NCI-H1694 (cell line): ENCODE measurements at regions not wholly inside any gene's neighbourhood (a gene's known extent, or its start where the extent isn't known, plus 50 kb on each side); places are given as distances from the start of the nearest gene placed in this dataset.
"Not testable (repeated sequence)": the region's sequence is repeated elsewhere in the genome, so short reads cannot be mapped to it uniquely, and the experiment has no call there.

Experiments used
- DNase-seq: peaks from one replicate; lab custom pipeline; 2025; lab: John Stamatoyannopoulos, UW

DNA sequence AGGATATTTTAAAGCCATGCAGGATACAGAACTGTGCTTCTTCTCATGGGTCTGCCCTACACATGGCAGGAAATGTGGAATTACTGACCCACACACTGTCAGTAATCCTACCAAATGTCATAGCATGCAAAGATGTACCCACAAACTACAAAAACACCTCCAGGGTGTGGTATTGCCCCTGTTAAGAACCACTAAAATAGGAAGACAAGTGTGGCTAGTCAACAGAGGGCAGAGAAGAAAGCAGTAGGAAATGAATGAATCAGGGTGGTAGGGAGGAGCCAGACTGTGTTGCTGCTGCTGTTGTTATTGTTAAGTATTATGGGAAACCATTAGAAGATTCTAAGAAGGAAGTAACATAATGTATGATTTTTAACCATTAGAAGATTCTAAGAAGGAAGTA lies 556.7 kb upstream of the ACVR2A start:
- DNase-seq, result no peak

DNA sequence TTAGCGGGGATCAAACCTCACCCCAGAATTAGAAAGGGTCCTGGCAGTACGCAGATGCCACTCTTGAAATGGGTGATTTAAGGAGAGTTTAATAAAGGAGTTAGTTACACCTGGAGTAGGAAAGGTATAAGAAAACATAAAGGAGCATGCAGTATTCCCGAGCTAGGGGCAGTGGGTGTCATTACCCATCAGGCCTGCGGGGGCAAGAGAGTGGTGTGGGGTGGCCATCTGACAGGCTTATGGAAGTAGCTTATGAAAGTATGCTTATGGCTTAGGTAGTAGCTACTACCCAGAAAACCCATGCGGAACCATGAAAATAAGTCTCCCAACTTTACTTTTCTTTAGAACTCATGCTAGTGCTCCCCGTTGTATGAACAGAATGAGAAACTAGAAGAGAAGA lies 568.9 kb upstream of the ACVR2A start:
- no peak for DNase-seq

DNA sequence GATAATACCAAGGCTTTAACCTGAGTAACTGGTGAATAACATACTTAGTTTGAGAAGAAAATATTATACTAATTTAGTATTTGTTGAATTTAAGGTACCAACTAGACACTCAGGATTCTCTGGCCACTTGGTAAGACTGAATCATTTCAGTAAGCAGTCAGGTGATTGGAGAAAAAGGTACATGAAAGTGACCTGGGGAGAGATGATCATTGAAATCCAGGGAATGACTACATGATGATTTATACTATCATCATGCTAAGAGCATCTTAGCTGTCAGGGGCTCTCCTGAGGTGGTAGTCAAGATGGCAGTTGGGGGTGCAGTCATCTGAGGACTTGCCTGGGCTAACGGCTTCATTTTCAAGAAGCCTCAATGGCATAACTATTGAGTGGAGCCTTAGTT lies 571.2 kb upstream of the ACVR2A start:
- DNase-seq, result no peak

DNA sequence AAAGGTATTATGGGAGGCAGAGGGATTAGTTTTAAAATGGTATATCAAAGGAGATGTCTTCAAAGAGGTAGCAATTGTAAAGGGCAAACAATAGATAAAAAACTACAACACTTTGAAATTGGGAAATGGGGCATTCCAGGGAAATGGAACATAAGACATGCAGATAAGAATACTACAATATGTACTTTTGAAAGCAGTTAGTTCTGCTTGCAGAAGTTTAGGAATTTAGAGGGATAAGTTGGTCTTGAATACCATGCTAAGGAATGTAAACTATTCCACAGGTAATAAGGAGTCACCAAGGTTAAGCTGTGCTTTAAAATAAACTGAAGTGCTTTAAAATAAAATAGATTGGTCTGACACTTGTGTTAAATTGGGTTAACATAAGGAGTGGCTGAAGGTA lies 571.7 kb upstream of the ACVR2A start:
- no peak for DNase-seq

DNA sequence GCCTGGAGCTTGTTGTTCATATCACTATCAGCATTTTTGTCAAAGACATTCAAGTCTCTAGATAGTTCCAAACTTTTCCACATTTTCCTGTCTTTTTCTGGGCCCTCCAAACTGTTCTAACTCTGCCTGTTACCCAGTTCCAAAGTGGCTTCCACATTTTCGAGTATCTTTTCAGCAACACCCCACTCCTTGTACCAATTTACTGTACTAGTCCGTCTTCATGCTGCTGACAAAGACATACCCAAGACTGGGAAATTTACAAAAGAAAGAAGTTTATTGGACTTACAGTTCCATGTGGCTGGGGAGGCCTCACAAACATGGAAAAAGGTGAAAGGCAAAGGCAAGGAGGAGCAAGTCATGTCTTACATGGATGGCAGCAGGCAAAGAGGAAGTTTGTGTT lies 575.2 kb upstream of the ACVR2A start:
- not testable (repeated sequence) for DNase-seq

DNA sequence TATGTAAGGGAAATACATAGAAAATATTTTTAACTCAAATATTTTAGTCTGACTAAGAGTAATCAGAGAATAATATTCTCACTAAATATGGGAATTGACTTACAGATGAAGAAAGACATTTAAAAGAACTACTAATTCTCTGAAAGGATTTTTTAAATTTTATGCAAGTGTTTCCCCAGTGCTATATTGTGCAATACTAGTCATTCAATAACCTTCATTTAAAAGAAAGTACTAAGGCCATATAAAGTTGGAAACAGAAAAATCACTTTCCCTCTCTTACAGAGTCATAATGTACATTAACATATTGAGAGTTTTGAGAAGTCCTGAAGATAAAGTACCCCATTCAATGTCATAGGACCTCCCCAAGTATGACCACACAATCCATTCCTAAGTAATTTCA lies 584.6 kb upstream of the ACVR2A start:
- no peak for DNase-seq

DNA sequence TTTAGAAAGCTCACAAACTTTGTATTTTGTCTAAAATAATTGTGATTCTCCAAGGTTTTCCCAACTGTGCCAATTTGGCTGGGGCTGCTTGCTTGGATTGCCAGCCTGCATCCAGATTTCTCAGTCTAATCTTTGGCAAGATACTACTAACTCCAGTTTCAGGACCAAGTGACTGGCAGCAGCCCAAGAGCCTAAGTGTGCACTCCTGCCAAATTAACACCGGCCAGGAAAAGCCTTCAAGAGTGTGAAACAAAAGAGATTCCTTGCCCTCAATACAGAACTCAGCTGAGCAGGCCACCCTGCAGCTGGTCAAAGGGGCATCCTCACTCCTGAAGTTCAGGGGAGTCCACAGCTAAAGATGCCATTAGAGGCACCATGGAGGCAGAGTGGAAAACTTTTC lies 589.0 kb upstream of the ACVR2A start:
- no peak for DNase-seq

DNA sequence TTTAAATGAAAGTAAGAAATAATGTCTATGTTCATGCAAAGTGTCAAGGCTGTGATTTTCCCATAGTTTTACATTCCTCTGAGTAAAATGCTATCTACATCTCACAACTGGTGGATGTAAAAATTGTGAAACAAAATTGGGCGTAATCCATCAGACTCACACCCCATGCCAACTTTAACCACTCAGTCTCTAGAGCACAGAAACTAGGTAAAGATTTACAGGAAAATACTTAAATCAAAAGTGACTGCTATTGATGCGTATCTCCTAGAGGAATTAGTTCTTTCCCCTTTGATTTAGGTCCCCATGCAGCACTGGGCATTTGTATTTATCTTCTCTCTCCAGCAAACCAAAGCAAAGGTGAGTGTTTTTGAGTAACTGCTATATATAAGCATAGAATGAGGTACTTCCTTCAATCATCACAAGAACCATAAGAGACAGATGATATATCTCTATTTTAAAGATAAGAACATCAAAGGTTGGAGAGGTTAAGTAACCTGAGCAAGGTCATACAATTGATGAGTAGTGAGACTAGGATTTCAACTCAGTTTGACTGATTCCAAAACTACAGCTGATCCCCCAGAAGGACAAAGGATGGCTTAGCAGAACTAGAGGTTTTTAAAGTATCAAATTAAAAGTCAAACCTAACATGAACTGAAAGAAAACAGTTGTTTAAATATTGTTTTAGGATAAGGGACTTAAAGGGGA lies 594.0 kb upstream of the ACVR2A start:
- DNase-seq, result no peak

DNA sequence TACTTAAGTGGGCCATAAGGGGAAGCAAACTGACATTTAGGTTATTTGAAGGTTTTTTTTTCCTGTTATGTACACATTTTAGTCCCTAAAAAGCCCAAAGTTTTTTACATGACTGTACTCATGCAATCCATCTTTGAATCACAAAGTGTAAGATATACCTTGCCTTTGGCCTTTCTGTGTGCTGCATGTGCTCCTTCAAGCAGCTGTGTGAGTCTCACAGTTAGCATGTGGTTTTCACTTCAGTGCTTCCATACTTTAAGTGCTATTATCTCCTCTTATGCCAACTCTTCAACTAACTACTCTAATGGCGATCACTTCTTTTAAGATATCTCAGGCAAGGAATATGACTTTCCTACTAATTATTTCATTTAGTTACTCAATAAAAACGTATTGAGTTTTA lies 597.1 kb upstream of the ACVR2A start:
- DNase-seq, result no peak

DNA sequence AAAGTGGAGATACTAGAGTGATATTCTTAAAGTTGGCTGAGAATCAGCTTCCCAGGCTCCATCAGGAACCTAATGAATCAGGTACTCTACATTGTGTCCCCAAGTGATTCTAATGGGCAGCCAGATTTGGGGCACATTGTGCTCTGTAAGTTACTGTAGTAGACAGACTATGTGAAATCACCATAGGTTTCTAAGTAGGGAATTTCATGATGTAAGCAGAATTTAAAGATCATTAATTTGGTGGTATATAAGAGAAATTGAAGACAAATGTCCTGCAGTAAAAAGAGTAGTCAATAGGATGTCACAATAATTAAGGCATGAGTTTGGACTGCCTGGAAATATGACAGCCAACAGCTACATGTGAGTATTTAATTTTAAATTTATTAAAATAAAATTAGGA lies 602.4 kb upstream of the ACVR2A start:
- DNase-seq, result no peak

DNA sequence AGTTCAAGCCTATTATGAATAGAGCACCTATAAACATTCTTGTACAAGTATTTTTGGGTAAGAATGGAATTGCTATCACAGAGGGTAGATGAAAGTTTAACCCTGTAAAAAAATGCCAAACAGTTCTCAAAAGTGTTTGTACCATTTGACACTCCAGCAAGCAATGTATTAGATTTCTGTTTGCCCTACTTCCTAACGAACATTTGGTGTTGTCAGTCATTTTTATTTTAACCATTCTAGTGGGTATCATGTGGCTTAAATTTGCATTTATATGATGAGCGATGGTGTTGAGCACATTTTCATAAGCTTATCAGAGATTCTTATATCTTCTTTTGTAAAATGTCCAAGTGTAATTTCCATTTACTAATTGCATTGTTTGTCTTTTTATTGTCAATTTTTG lies 608.2 kb upstream of the ACVR2A start:
- DNase-seq, result no peak

DNA sequence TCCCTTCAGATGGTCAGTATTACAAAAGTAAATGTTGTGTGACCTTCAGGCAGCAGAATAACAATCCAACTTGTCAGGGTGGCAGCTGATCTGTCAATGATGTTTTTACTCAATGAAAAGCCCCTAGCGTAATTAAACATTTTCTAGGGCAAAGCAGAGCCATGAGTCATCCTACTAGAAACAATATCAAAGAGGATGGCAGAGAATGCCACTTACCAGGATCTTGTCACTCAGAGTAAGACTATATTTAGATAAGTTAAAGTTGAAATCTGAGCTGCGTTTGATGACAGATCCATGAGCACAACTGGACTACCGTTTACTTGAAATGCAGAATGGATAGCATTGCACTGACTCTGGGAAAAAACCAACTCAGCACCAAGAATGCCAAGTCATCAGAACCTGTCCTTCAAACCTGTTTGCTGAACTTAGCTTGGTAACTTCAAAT lies 612.6 kb upstream of the ACVR2A start:
- DNase-seq, result no peak

DNA sequence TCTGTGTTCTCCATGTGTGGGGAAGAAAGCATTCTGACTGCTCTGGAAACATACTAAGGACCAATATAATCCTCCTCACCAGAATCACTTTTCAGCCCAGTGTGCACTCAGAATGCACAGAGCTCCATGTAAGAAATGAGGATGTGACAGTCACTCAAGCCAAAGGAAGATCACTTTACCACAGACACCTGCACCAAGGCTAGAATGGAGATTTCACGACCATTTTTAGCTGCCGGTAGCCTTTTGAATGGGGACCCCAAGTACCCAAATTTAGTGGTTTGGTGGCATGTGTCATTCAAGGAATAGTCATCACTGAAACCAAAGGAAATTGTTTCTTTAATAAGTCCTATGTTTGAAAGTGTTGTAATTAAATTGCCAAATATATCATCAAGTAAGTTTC lies 613.2 kb upstream of the ACVR2A start:
- no peak for DNase-seq

DNA sequence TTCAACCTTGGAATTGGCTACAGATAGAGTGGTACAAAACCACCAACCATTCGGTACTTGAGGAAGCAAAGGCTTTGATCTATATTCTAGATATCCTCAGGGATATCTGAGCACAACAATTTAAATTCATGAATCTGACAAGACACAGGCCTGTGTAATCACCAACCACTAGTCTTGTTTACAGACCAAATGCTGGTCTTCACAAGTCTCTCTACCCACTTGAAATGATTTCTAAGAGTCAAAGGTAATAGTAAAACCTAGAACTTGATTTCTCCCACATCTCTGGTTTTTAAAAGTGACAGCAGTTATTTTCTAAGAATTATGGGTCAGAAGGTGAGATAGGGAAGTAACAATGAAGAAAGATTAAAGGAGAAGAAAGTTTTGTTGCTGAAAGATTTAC lies 613.7 kb upstream of the ACVR2A start:
- DNase-seq, result no peak

DNA sequence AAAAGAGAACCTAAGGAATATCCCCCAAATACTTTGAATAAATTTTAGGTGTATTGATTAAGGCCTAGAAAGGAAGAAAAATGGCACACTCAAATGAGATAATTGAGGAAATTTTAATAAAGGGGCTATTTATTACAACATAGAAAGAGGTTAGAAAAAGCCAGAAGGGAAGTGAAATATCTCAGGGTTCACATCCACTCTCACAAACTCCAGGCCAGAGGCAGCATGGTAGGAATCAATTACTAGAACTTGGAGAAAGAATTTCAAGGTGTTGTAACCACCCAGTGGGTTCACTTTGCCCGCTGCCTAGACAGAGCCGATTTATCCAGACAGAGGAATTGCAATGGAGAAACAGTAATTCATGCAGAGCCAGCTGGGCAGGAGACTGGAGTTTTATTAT lies 617.5 kb upstream of the ACVR2A start:
- no peak for DNase-seq

DNA sequence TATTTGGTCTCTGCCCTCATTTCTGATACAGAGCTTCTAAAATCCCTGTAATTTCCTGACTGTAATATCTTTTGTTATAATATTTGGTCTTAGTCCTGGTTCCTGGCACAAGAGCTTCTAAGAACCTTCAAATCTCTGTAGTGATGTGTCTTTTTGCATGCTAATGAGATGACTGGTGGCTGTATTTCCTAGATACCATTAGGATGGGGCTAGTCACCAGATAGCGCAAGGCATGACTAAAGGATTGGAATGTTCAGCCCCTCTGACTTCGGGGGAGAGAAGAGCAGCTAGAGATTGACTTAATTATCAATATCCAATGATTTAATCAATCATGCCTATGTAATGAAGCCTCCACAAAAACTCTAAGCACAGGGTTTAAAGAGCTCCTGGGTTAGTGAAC lies 620.8 kb upstream of the ACVR2A start:
- DNase-seq, result no peak

DNA sequence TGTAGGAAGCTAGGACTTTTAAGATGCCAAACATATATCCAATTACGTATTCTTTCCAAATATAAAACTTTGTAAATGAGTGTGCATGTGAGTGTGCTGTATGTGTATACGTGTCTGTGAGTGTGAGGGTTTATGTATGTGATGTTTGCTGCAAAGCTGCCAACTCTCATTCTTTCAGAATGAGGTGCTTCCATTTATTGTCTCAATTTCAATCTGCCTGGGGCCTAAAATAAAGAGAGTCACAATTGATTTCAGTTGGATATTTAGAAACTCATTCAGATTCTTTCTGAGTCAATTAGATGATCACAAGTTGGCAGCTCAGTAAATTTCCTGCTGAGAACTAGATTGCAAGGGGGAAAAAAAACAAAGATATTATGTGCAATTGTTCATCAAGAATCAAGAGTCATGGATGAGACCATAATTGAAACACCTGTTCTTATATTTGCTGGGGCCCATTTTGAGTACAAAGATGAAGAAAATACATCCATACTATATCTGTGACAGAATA lies 621.2 kb upstream of the ACVR2A start:
- DNase-seq, result no peak

DNA sequence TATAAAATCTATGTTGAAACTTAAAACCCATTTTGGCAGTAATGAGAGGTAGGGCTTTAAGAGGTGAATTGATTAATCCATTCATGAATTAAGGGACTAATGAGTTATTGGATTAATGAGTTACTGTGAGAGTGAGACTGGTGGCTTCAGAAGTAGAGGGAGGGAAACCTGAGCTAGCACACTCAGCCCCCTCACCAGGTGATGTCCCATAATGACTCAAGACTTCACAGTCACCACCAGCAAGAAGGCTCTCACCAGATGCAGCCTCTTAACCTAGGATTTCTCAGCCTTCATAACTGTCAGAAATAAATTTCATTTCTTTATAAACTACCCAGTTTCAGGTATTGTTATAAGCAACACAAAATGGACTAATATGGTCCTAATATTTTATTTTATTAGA lies 621.7 kb upstream of the ACVR2A start:
- DNase-seq, result no peak

DNA sequence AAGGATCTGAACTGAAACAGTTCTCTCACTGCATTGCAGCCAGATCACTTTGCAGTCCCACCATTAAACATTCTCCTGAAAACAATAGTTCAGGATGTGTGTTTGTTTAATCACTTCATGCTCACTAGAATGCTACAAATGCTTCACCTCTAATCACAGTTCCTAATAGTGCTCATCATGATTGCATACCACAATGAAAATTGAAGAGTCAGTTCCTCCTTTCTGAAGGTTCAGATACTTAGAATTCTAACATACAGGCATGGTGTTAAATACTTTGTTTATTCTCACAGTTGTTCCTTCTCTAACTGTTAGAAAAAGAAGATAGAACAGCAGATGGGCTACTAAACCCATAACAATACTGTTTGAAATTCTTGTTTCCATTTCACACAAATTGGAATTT lies 622.3 kb upstream of the ACVR2A start:
- DNase-seq, result no peak

DNA sequence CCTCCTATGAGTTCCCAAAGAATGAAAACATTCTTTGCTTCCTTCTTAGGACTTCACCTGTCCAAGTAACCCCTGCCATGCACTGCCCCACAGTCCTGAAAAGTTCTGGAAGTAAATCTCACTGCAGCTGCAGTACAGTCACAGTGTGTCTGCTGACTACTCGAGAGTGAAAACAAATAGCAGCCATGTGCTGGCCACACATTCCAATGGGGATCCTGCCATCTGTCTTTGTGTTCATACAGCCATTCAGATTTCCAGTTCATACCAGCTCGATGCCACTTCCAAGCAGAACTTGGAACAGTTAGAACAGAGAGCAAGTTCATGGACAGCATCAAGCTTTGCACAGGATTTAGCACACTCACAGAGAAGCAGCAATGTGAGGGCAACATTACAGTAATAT lies 629.9 kb upstream of the ACVR2A start:
- DNase-seq, result peak; percentile 64

DNA sequence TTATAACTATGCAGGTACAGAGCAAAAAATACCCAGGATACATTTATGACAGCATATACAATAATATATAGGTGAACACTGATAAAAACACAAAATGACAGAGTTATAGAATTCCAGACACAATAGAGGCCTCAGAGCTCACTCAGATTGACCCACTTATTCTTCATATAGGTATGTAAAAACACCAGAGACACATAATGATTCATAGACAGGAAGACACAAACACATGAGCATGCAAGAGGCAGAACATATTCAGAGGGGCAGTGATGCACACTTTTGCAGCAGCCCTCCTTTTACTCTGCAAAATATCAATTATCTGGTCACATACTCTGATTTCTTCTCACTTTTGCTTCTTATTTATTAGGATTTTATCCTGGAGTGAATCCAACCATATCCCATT lies 633.3 kb upstream of the ACVR2A start:
- no peak for DNase-seq

DNA sequence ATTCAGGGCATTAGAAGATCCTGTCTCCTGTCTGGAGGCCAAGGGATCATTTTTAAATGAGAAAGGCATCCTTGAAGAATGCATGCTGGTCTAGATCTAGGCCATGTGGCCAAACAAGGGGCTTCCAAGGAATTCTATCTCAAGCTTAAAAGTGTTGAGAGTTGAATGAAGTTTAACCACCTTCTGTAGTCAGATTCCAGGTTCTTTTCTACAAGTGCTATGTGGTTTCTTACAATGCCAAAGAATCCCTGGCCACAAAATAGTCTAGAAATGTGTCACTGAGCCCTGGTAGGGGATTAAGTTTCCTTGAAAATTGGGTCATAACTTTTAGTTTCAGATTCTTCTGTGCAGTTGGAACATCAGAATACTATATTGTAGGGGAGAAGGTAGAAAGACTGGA lies 640.7 kb upstream of the ACVR2A start:
- no peak for DNase-seq

DNA sequence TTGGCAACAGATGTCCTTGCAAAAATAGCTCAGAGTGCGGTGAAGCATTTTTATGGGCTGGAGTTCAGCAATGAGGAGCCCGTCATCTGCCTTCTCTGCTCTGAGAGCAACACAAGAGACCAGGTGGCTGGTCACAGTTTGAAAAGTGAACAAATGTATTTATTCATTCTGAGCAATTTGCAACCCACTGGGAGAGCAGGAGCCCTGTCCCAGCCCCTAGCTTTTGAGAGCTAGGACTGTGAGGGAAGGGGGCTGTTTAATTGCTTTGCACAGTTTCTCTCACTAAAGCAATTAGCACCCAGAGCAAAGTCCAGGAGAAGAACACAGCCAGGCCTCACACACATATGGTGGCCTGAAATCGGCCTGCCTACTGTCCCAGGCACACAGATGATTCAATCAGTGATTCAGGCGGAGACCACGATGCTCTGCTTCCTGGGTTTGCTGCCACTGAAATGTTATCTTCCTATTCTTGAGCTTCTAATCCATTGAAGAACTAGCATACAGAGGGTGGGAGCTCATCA lies 646.1 kb upstream of the ACVR2A start:
- DNase-seq, result peak; percentile 75
